ENCODE measurements at regions not wholly inside any gene's neighbourhood (a gene's known extent, or its start where the extent isn't known, plus 50 kb on each side); places are given as distances from the start of the nearest gene placed in this dataset.

GRCh38 chr12:48409938-48410337 lies 59.2 kb upstream of the ZNF641 start:
- DNase-seq (ENCODE audit: low spot score) = peak; percentile 39

GRCh38 chr12:48413388-48413787 lies 59.0 kb upstream of the ANP32D start:
- DNase-seq (ENCODE audit: low spot score) = no peak

- no peak for DNase-seq (ENCODE audit: low spot score)
These were observed 58.3 kb upstream of the ANP32D start for GRCh38 chr12:48414021-48414420.

GRCh38 chr12:48419116-48419935 lies 53.0 kb upstream of the ANP32D start:
- no peak for DNase-seq (ENCODE audit: low spot score)

DNA sequence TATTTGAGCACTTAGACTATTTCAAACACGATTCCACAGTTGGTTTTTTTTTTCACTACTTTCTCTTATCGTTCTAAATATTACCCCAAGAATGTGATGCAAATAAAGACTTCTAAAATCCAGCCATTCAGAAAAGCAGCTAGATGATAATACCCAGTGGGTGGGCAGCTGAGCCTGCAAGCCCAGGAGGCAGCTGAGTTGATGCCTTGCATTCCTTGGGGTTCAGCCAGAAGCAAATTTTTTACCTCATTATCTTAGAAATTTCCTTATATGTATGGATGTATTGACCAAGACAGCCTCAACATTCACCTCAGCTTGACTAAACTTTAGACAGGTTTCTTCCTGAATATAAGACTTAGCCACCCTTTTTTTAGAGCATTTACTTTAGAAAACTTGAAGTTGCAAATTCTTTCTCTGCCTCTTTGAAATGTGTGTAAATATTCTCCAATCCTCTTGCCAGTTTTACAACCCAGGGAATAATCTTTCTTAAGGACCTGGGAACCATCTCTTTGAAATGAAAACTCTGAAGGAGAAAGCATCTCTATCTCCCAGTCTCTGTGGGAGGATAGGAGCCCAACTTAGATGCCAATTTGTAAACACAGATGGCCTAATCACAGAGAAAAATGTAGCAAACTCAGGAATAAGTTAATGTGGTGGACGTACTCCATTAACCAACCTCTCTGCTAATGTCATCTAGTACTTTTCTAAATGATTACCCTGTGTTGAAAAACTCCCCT lies 52.2 kb upstream of the ANP32D start:
- no peak for DNase-seq (ENCODE audit: low spot score)

- no peak for DNase-seq (ENCODE audit: low spot score)
These were observed 50.3 kb upstream of the ANP32D start for GRCh38 chr12:48422060-48422459.
